OCI-LY3 (cell line): ENCODE measurements at regions not wholly inside any gene's neighbourhood (a gene's known extent, or its start where the extent isn't known, plus 50 kb on each side); places are given as distances from the start of the nearest gene placed in this dataset.

Experiments used
- H2AFZ ChIP-seq: fragments of 200-600, 300-600 bp; shearing (Covaris generic); 2 replicates; pipeline ENCODE4 v1.6.0; 2014; ENCODE audit warnings: antibody characterized with exemption, low read depth, low read length
- H3K27ac ChIP-seq: fragments of 200-600, 300-600 bp; sonication (generic); 2 replicates; pipeline ENCODE4 v1.5.1; 2014; ENCODE audit warnings: mild to moderate bottlenecking, low read length, moderate library complexity, mixed read lengths
- H3K27me3 ChIP-seq: fragments of 200-600, 300-600 bp; sonication (generic); 2 replicates; pipeline ENCODE4 v1.6.1; 2014; ENCODE audit warnings: low read depth, low read length, mixed read lengths
- H3K36me3 ChIP-seq: fragments of 200-600, 300-600 bp; sonication (generic); replicated peaks from 2 replicates; pipeline ENCODE3; 2014; ENCODE audit warnings: low read depth, low read length, mixed read lengths
- H3K4me1 ChIP-seq: fragments of 300-600, 200-600 bp; sonication (generic); 2 replicates; pipeline ENCODE4 v1.6.1; 2014; ENCODE audit warnings: low read length, mixed read lengths
- H3K4me2 ChIP-seq: fragments of 200-600, 300-600 bp; sonication (generic); 2 replicates; pipeline ENCODE4 v1.6.1; 2014; ENCODE audit warnings: low read length, mixed read lengths
- H3K4me3 ChIP-seq: fragments of 300-600, 200-600 bp; sonication (generic); 2 replicates; pipeline ENCODE4 v1.5.1; 2014; ENCODE audit warnings: antibody characterized with exemption, mild to moderate bottlenecking, low read length, moderate library complexity
- H3K79me2 ChIP-seq: fragments of 300-600, 200-600 bp; shearing (Covaris generic); 2 replicates; pipeline ENCODE4 v1.6.1; 2014; ENCODE audit warnings: mild to moderate bottlenecking, low read length, mixed read lengths
- H3K9ac ChIP-seq: fragments of 300-600, 200-600 bp; shearing (Covaris generic); 2 replicates; pipeline ENCODE4 v1.6.0; 2014; ENCODE audit warnings: mild to moderate bottlenecking, low read length, moderate library complexity
- H3K9me3 ChIP-seq: fragments of 200-600, 300-600 bp; shearing (Covaris generic); 2 replicates; pipeline ENCODE4 v1.6.1; 2014; ENCODE audit warnings: low read length, mixed read lengths; ENCODE audit not compliant: insufficient read depth
- H4K20me1 ChIP-seq: fragments of 200-600, 300-600 bp; sonication (generic); 2 replicates; pipeline ENCODE4 v1.6.1; 2016; ENCODE audit warnings: low read length, mixed read lengths; ENCODE audit not compliant: insufficient read depth
- EZH2phosphoT487 ChIP-seq: fragments of 200-600 bp; shearing (Covaris generic); IDR thresholded peaks from 2 replicates; pipeline ENCODE4 v1.6.1; 2018; ENCODE audit warnings: antibody characterized with exemption, mixed run types, low read depth
- TF ChIP-seq, protein P1 (sequence below): fragments of 200-600, 300-600 bp; sonication (generic); IDR thresholded peaks from 2 replicates; pipeline ENCODE4 v1.5.1; 2014; ENCODE audit warnings: antibody characterized with exemption, low read length, low read depth

GRCh38 chr6:19004176-19004575 lies 617.0 kb downstream of the RNF144B start:
- Histone ChIP-seq H3K4me2 (no peak overlapping the region), H3K4me1 (no peaks in the 10 kb centered on the region), H3K36me3 (no peaks in the 10 kb centered on the region), H3K79me2 (no peaks in the 10 kb centered on the region), H3K4me3 (no peak overlapping the region), H2AFZ (no peak overlapping the region), H3K27me3 (no peaks in the 10 kb centered on the region), H3K9me3 (no peaks in the 10 kb centered on the region), H3K27ac (no peak overlapping the region), H4K20me1 (no peaks in the 10 kb centered on the region), H3K9ac (no peak overlapping the region)
- TF ChIP-seq, protein P1, sequence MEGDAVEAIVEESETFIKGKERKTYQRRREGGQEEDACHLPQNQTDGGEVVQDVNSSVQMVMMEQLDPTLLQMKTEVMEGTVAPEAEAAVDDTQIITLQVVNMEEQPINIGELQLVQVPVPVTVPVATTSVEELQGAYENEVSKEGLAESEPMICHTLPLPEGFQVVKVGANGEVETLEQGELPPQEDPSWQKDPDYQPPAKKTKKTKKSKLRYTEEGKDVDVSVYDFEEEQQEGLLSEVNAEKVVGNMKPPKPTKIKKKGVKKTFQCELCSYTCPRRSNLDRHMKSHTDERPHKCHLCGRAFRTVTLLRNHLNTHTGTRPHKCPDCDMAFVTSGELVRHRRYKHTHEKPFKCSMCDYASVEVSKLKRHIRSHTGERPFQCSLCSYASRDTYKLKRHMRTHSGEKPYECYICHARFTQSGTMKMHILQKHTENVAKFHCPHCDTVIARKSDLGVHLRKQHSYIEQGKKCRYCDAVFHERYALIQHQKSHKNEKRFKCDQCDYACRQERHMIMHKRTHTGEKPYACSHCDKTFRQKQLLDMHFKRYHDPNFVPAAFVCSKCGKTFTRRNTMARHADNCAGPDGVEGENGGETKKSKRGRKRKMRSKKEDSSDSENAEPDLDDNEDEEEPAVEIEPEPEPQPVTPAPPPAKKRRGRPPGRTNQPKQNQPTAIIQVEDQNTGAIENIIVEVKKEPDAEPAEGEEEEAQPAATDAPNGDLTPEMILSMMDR = no peak
- no peak for TF ChIP-seq EZH2phosphoT487

DNA sequence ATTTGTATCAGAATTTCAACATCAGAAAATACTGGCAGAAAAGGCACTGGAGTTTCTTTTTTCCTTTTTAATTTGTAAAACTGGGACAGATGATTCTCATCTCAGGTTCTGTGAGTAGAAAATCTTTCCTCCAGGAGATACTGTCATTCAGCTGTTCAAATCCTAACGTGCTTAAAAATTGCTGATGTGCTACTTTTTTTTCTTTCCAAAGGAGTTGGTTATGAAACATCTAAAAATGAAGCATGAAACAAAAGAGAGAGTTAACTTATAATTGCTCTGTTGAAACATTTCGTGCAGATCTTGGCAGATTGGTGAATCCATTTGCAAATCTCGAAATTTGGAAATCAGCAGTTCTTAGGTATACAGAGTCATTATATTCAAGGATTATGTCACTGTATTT lies 622.6 kb downstream of the RNF144B start:
- TF ChIP-seq, protein P1 = no peak
- no peak for TF ChIP-seq EZH2phosphoT487
- no peaks in the 10 kb centered on the region for H4K20me1 ChIP-seq
- H3K4me1 ChIP-seq = no peaks in the 10 kb centered on the region
- H3K9me3 ChIP-seq = no peaks in the 10 kb centered on the region
- H3K36me3 ChIP-seq = no peaks in the 10 kb centered on the region
- no peak overlapping the region for H3K4me3 ChIP-seq
- H2AFZ ChIP-seq = no peak overlapping the region
- no peak overlapping the region for H3K27ac ChIP-seq
- H3K4me2 ChIP-seq = no peak overlapping the region
- no peaks in the 10 kb centered on the region for H3K79me2 ChIP-seq
- H3K9ac ChIP-seq = no peak overlapping the region
- H3K27me3 ChIP-seq = no peaks in the 10 kb centered on the region

- H3K4me1 ChIP-seq = peaks cover 6% of the 10 kb centered on the region
- no peaks in the 10 kb centered on the region for H3K9me3 ChIP-seq
- H3K36me3 ChIP-seq = no peaks in the 10 kb centered on the region
- no peak overlapping the region for H3K4me3 ChIP-seq
- no peaks in the 10 kb centered on the region for H4K20me1 ChIP-seq
- TF ChIP-seq, protein P1 = no peak
- TF ChIP-seq EZH2phosphoT487 = no peak
- H3K27ac ChIP-seq = no peak overlapping the region
- no peaks in the 10 kb centered on the region for H3K27me3 ChIP-seq
- H3K4me2 ChIP-seq = no peak overlapping the region
- no peaks in the 10 kb centered on the region for H3K79me2 ChIP-seq
- H3K9ac ChIP-seq = no peak overlapping the region
- H2AFZ ChIP-seq = no peak overlapping the region
Measured at GRCh38 chr6:19013026-19013705, 626.0 kb downstream of the RNF144B start.

- Histone ChIP-seq H3K4me3 (no peak overlapping the region), H2AFZ (no peak overlapping the region), H3K9ac (no peak overlapping the region), H3K27me3 (no peaks in the 10 kb centered on the region), H3K27ac (no peak overlapping the region), H3K36me3 (no peaks in the 10 kb centered on the region), H3K4me1 (no peaks in the 10 kb centered on the region), H3K4me2 (0 out of 2 replicates have a peak overlapping the region, but pooled peaks have one; percentile 9), H4K20me1 (no peaks in the 10 kb centered on the region), H3K9me3 (no peaks in the 10 kb centered on the region), H3K79me2 (no peaks in the 10 kb centered on the region)
- TF ChIP-seq EZH2phosphoT487 = no peak
- TF ChIP-seq, protein P1 = peak; percentile 65
Measured at GRCh38 chr6:19024737-19025136, 637.6 kb downstream of the RNF144B start.
